ENCODE measurements at regions not wholly inside any gene's neighbourhood (a gene's known extent, or its start where the extent isn't known, plus 50 kb on each side); places are given as distances from the start of the nearest gene placed in this dataset.

GRCh38 chr4:57360681-57361080 is 250.5 kb upstream of the IGFBP7 start:
- no peak for TF ChIP-seq POLR2A (IDR thresholded peaks at IDR 0.05)
- TF ChIP-seq CTCF (IDR thresholded peaks at IDR 0.05) = no peak
- no peak for TF ChIP-seq EP300 (IDR thresholded peaks at IDR 0.05)
